Psoas muscle (tissue), 7 donors: ENCODE measurements at regions not wholly inside any gene's neighbourhood (a gene's known extent, or its start where the extent isn't known, plus 50 kb on each side); places are given as distances from the start of the nearest gene placed in this dataset.

Source experiments
- ATAC-seq, 4 donors: fragments of 200-7000 bp; cut with Tn5 transposase; one replicate each; pipeline ENCODE4 v1.9.1; 2020; ENCODE audit warnings: moderate library complexity in 3 of 4, mild to moderate bottlenecking in 2 of 4
- DNase-seq, 2 donors: peaks; one replicate each; pipeline ENCODE4 v3.0.0-alpha.2; 2020
- H3K27ac ChIP-seq: fragments of 200-600 bp; one replicate; pipeline ENCODE4 v1.8.0; 2022
- H3K27me3 ChIP-seq, 3 donors: fragments of 200-600 bp in 1 of 3; one replicate each; pipeline versions ENCODE4 v1.6.1 to v1.8.0; 2013 to 2022; ENCODE audit warnings: low read length in 2 of 3, mild to moderate bottlenecking in 2 of 3, moderate library complexity in 1 of 3; ENCODE audit not compliant: insufficient read depth in 3 of 3
- H3K36me3 ChIP-seq, 2 donors: fragments of 200-600 bp in 1 of 2; one replicate each; pipeline versions ENCODE4 v1.6.1 to v1.8.0; 2013 to 2022; ENCODE audit warnings: low read depth in 1 of 2, mild to moderate bottlenecking in 1 of 2, moderate library complexity in 1 of 2; ENCODE audit not compliant: insufficient read depth in 1 of 2
- H3K4me1 ChIP-seq: fragments of 200-600 bp; one replicate; pipeline ENCODE4 v1.8.0; 2022
- H3K4me3 ChIP-seq: fragments of 200-600 bp; one replicate; pipeline ENCODE4 v1.8.0; 2022; ENCODE audit warnings: mild to moderate bottlenecking
- H3K9me3 ChIP-seq: fragments of 200-600 bp; one replicate; pipeline ENCODE4 v1.8.0; 2022
- WGBS, 3 donors: extraction: QIAGEN DNeasy Blood & Tissue Kit; methylation state at CpG; one replicate each; pipeline versions ENCODE4 v1.1.6 to v1.1.7; 2013; 5-methylcytosine and 5-hydroxymethylcytosine counted together
- intact Hi-C, 2 donors: fragments of 100-400 bp; cut with DNase I; formaldehyde crosslinking; loops; one replicate each; pipeline versions ENCODE4 v1.11.0 to v1.14.2; 2022
- TF ChIP-seq, protein P1 (sequence below): fragments of 200-600 bp; IDR thresholded peaks from one replicate; pipeline ENCODE4 v1.8.0; 2022; ENCODE audit warnings: antibody characterized with exemption
- donor health status: healthy with polysubstance abuse.
- donor health status: DM: no; HTN: no; CAD: no; lungs with moderate emphysema.
- donor health status: Bipolar disorder and iron deficiency.
- donor health status: healthy.
- donor health status: DM: yes; HTN: yes; CAD: no.
- donor health status: DM: no; HTN: no; CAD: no.
- donor health status: DM: yes; HTN: yes; CAD: no.

GRCh38 chr7:69019437-69019836, 578.8 kb upstream of the AUTS2 start:
- H3K4me3 ChIP-seq: no peak overlapping the region
- H3K27me3 ChIP-seq: no peaks in the 10 kb centered on the region
- WGBS, 3 donors: 55 to 92% (median 73%) methylated on average over 3 of the region's 3 CpGs
- H3K36me3 ChIP-seq: no peaks in the 10 kb centered on the region
- DNase-seq (no peak), ATAC-seq (no peak)
- TF ChIP-seq, protein P1, sequence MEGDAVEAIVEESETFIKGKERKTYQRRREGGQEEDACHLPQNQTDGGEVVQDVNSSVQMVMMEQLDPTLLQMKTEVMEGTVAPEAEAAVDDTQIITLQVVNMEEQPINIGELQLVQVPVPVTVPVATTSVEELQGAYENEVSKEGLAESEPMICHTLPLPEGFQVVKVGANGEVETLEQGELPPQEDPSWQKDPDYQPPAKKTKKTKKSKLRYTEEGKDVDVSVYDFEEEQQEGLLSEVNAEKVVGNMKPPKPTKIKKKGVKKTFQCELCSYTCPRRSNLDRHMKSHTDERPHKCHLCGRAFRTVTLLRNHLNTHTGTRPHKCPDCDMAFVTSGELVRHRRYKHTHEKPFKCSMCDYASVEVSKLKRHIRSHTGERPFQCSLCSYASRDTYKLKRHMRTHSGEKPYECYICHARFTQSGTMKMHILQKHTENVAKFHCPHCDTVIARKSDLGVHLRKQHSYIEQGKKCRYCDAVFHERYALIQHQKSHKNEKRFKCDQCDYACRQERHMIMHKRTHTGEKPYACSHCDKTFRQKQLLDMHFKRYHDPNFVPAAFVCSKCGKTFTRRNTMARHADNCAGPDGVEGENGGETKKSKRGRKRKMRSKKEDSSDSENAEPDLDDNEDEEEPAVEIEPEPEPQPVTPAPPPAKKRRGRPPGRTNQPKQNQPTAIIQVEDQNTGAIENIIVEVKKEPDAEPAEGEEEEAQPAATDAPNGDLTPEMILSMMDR: no peak
- H3K27ac ChIP-seq: no peak overlapping the region
- no peaks in the 10 kb centered on the region for H3K4me1 ChIP-seq
- intact Hi-C loops: no loop called here
- H3K9me3 ChIP-seq: peaks cover 7% of the 10 kb centered on the region

GRCh38 chr7:69020536-69020935, 577.7 kb upstream of the AUTS2 start:
- H3K27me3 ChIP-seq: no peaks in the 10 kb centered on the region
- intact Hi-C loops: no loop called here
- DNase-seq (no peak), ATAC-seq (no peak)
- H3K4me1 ChIP-seq: no peaks in the 10 kb centered on the region
- H3K36me3 ChIP-seq: no peaks in the 10 kb centered on the region
- TF ChIP-seq, protein P1: no peak
- WGBS, 3 donors: 90 to 91% (median 90%) methylated on average over 3 of the region's 3 CpGs
- peaks cover 7% of the 10 kb centered on the region for H3K9me3 ChIP-seq
- no peak overlapping the region for H3K4me3 ChIP-seq
- H3K27ac ChIP-seq: no peak overlapping the region

- DNase-seq (no peak), ATAC-seq (no peak)
Measured at GRCh38 chr7:69025249-69025648, 573.0 kb upstream of the AUTS2 start.

DNA sequence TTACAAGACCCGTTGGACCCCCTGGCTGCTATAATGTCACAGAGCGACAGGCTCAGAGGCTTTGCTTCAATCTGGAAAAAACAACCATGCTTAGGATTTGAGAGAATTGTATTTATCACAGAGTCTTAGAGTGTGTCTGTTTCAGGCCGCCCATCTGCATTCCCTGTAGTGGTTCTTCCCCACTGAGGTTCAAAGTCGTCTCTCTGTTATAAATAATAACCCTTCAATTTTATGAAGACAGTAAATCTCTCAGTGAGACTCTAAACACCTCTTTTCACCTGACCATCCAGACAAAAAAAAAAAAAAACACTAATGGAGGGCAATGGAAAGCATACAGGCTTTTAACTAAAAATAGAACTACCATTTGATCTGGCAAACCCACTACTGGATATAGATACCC, 565.4 kb upstream of the AUTS2 start:
- intact Hi-C loops: no loop called here
- no peaks in the 10 kb centered on the region for H3K27me3 ChIP-seq
- TF ChIP-seq, protein P1: no peak
- DNase-seq (no peak), ATAC-seq (no peak)
- H3K4me1 ChIP-seq: no peaks in the 10 kb centered on the region
- no peak overlapping the region for H3K27ac ChIP-seq
- no peaks in the 10 kb centered on the region for H3K36me3 ChIP-seq
- 61 to 69% (median 69%) methylated on average over 4 of the region's 4 CpGs for WGBS, 3 donors
- H3K9me3 ChIP-seq: no peaks in the 10 kb centered on the region
- H3K4me3 ChIP-seq: no peak overlapping the region

More at GRCh38 chr7:69025249-69025648, 573.0 kb upstream of the AUTS2 start:
- Histone ChIP-seq H3K27ac (no peak overlapping the region), H3K4me1 (no peaks in the 10 kb centered on the region), H3K4me3 (no peak overlapping the region), H3K9me3 (no peaks in the 10 kb centered on the region), H3K27me3 (no peaks in the 10 kb centered on the region), H3K36me3 (no peaks in the 10 kb centered on the region)
- TF ChIP-seq, protein P1: no peak
- 68 to 84% (median 83%) methylated on average over 5 of the region's 5 CpGs for WGBS, 3 donors
- intact Hi-C loops: no loop called here

- intact Hi-C loops: no loop called here
- TF ChIP-seq, protein P1: no peak
- no peaks in the 10 kb centered on the region for H3K36me3 ChIP-seq
- no peaks in the 10 kb centered on the region for H3K27me3 ChIP-seq
- no peak for ATAC-seq
- no peak for DNase-seq
- no peaks in the 10 kb centered on the region for H3K4me1 ChIP-seq
- WGBS, 3 donors: 79 to 80% (median 79%) methylated on average over 7 of the region's 7 CpGs
- H3K27ac ChIP-seq: no peak overlapping the region
- H3K4me3 ChIP-seq: no peak overlapping the region
- no peaks in the 10 kb centered on the region for H3K9me3 ChIP-seq
Measured at GRCh38 chr7:69035826-69036225, 562.4 kb upstream of the AUTS2 start.
